HG03095 (cell line): ENCODE measurements at regions not wholly inside any gene's neighbourhood (a gene's known extent, or its start where the extent isn't known, plus 50 kb on each side); places are given as distances from the start of the nearest gene placed in this dataset.

ENCODE experiments used
- ATAC-seq: cut with Tn5 transposase; IDR thresholded peaks from one replicate; pipeline ENCODE4 v1.9.1; 2021; ENCODE audit warnings: moderate library complexity; ENCODE audit not compliant: unreplicated experiment

GRCh38 chr17:79233916-79234551 is 159.4 kb downstream of the ENGASE start:
- no peak for ATAC-seq

GRCh38 chr17:79232957-79233356 is 158.3 kb downstream of the ENGASE start:
- no peak for ATAC-seq

GRCh38 chr17:79231766-79232287 is 157.2 kb downstream of the ENGASE start:
- no peak for ATAC-seq

GRCh38 chr17:79230576-79230975 is 156.0 kb downstream of the ENGASE start:
- no peak for ATAC-seq

- no peak for ATAC-seq
These were observed 151.4 kb downstream of the ENGASE start for GRCh38 chr17:79226037-79226436.

- ATAC-seq = no peak
These were observed 150.3 kb downstream of the ENGASE start for GRCh38 chr17:79224903-79225302.

- no peak for ATAC-seq
These were observed 149.9 kb downstream of the ENGASE start for GRCh38 chr17:79224476-79224875.

- ATAC-seq = no peak
These were observed 149.3 kb downstream of the ENGASE start for GRCh38 chr17:79223953-79224352.

GRCh38 chr17:79223471-79223870 is 148.8 kb downstream of the ENGASE start:
- ATAC-seq = no peak

GRCh38 chr17:79221597-79221996 is 147.0 kb downstream of the ENGASE start:
- no peak for ATAC-seq

GRCh38 chr17:79220713-79221291 is 146.2 kb downstream of the ENGASE start:
- ATAC-seq = no peak

- ATAC-seq = no peak
These were observed 145.6 kb downstream of the ENGASE start for GRCh38 chr17:79220201-79220712.

GRCh38 chr17:79219208-79219935 is 144.7 kb downstream of the ENGASE start:
- ATAC-seq = no peak

- no peak for ATAC-seq
These were observed 144.2 kb downstream of the ENGASE start for GRCh38 chr17:79218825-79219200.

GRCh38 chr17:79218175-79218824 is 143.7 kb downstream of the ENGASE start:
- ATAC-seq = no peak

GRCh38 chr17:79217473-79218135 is 143.0 kb downstream of the ENGASE start:
- ATAC-seq = no peak

- no peak for ATAC-seq
These were observed 142.2 kb downstream of the ENGASE start for GRCh38 chr17:79216826-79217225.

- ATAC-seq = no peak
These were observed 141.8 kb downstream of the ENGASE start for GRCh38 chr17:79216391-79216790.

- no peak for ATAC-seq
These were observed 141.0 kb downstream of the ENGASE start for GRCh38 chr17:79215631-79216030.

- ATAC-seq = no peak
These were observed 140.4 kb downstream of the ENGASE start for GRCh38 chr17:79214940-79215604.
